ENCODE measurements at regions not wholly inside any gene's neighbourhood (a gene's known extent, or its start where the extent isn't known, plus 50 kb on each side); places are given as distances from the start of the nearest gene placed in this dataset.

DNA sequence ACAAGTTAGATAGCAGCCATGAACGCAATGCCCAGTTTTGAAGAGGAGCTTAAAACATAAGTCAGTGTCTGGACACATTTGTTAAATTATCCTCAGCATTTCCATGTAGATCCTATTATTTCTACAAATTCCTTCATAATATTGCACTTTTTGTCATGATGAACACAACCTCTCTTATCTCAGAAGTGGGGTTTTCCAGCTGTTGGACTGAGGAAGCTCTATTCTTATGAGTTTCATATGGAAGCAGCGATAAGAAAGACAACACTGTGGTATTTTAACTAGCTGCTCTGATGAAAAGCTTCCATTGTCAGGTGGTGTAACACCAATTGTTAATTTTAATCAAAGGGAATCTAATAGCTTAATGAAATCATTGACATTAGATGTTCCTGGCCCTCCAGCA, 308.7 kb downstream of the GBA3 start:
- TF ChIP-seq, protein P1, sequence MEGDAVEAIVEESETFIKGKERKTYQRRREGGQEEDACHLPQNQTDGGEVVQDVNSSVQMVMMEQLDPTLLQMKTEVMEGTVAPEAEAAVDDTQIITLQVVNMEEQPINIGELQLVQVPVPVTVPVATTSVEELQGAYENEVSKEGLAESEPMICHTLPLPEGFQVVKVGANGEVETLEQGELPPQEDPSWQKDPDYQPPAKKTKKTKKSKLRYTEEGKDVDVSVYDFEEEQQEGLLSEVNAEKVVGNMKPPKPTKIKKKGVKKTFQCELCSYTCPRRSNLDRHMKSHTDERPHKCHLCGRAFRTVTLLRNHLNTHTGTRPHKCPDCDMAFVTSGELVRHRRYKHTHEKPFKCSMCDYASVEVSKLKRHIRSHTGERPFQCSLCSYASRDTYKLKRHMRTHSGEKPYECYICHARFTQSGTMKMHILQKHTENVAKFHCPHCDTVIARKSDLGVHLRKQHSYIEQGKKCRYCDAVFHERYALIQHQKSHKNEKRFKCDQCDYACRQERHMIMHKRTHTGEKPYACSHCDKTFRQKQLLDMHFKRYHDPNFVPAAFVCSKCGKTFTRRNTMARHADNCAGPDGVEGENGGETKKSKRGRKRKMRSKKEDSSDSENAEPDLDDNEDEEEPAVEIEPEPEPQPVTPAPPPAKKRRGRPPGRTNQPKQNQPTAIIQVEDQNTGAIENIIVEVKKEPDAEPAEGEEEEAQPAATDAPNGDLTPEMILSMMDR (IDR thresholded peaks at IDR 0.05; ENCODE audit: borderline replicate concordance, extremely low read depth, low read length, poor library complexity, severe bottlenecking): no peak
- no peak for TF ChIP-seq EZH2 (IDR thresholded peaks at IDR 0.05; ENCODE audit: borderline replicate concordance, low read depth, low read length, severe bottlenecking)

Data from DND-41 (cell line).